ENCODE measurements at regions not wholly inside any gene's neighbourhood (a gene's known extent, or its start where the extent isn't known, plus 50 kb on each side); places are given as distances from the start of the nearest gene placed in this dataset.

- no peak for TF ChIP-seq POLR2A (IDR thresholded peaks at IDR 0.05)
- TF ChIP-seq, protein P1, sequence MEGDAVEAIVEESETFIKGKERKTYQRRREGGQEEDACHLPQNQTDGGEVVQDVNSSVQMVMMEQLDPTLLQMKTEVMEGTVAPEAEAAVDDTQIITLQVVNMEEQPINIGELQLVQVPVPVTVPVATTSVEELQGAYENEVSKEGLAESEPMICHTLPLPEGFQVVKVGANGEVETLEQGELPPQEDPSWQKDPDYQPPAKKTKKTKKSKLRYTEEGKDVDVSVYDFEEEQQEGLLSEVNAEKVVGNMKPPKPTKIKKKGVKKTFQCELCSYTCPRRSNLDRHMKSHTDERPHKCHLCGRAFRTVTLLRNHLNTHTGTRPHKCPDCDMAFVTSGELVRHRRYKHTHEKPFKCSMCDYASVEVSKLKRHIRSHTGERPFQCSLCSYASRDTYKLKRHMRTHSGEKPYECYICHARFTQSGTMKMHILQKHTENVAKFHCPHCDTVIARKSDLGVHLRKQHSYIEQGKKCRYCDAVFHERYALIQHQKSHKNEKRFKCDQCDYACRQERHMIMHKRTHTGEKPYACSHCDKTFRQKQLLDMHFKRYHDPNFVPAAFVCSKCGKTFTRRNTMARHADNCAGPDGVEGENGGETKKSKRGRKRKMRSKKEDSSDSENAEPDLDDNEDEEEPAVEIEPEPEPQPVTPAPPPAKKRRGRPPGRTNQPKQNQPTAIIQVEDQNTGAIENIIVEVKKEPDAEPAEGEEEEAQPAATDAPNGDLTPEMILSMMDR (IDR thresholded peaks at IDR 0.05): no peak
Observed at GRCh38 chr1:30045304-30046090, 677.9 kb downstream of the MATN1 start.
